GM12878 (cell line): ENCODE measurements at regions not wholly inside any gene's neighbourhood (a gene's known extent, or its start where the extent isn't known, plus 50 kb on each side); places are given as distances from the start of the nearest gene placed in this dataset.

Experiments used
- ATAC-seq: fragments of 200-7000 bp; cut with Tn5 transposase; 3 replicates; pipeline ENCODE4 v1.9.1; 2020; ENCODE audit warnings: mild to moderate bottlenecking, moderate library complexity
- BruUV-seq: library from RNA; stranded (reverse); fragments of 400-500 nt; replicated peaks from 2 replicates; lab custom pipeline; 2021; lab: Mats Ljungman, UMichigan
- CTCF ChIA-PET: fragments of 300-600 bp; sonication (Branson Sonifier 250); formaldehyde crosslinking; extraction: SDS; loops from one replicate; lab custom pipeline; 2021; ENCODE audit warnings: inconsistent platforms; lab: Yijun Ruan, JAX
- POLR2A ChIA-PET: fragments of 350-600 bp; formaldehyde crosslinking; extraction: SDS; loops from one replicate; lab custom pipeline; 2021; ENCODE audit warnings: inconsistent platforms; lab: Charles Lee
- RAD21 ChIA-PET: fragments of 300-600 bp; sonication (Branson Sonifier 250); formaldehyde crosslinking; loops from one replicate; lab custom pipeline; 2023; ENCODE audit warnings: antibody characterized with exemption; ENCODE audit not compliant: unreplicated experiment; lab: Charles Lee
- SMC1A ChIA-PET: fragments of 300-600 bp; sonication (Branson Sonifier 250); formaldehyde crosslinking; loops from one replicate; lab custom pipeline; 2023; ENCODE audit not compliant: unreplicated experiment, uncharacterized antibody; lab: Charles Lee
- DNase-seq: peaks from one replicate; pipeline ENCODE4 v3.0.0-alpha.2; 2011; ENCODE audit warnings: low read depth, low spot score
- FAIRE-seq: peaks from 3 replicates; lab custom pipeline; 2011; peaks lifted over from hg19 to GRCh38; lab: Jason Lieb, UNC
- H2AFZ ChIP-seq: 2 replicates; pipeline ENCODE4 v1.6.0; 2011; ENCODE audit warnings: low read depth, low read length, control low read depth; ENCODE audit not compliant: control insufficient read depth
- H3K27ac ChIP-seq: 2 replicates; pipeline ENCODE4 v1.5.1; 2011; ENCODE audit warnings: control low read depth; ENCODE audit not compliant: control insufficient read depth, insufficient read depth
- H3K27me3 ChIP-seq, 2 experiments: replicated peaks in 1 of 2; 2 replicates each; pipeline versions ENCODE4 v1.6.0 to v1.6.1; 2011; ENCODE audit warnings: low read length in 1 of 2; ENCODE audit not compliant: control insufficient read depth in 2 of 2, insufficient read depth in 2 of 2
- H3K36me3 ChIP-seq, 2 experiments: 2 replicates each; pipeline ENCODE4 v1.5.1; 2011; ENCODE audit warnings: low read length in 1 of 2; ENCODE audit not compliant: control insufficient read depth in 2 of 2, insufficient read depth in 2 of 2
- H3K4me1 ChIP-seq: 2 replicates; pipeline ENCODE4 v1.6.1; 2011; ENCODE audit warnings: mild to moderate bottlenecking, low read length, moderate library complexity, mixed read lengths; ENCODE audit not compliant: control insufficient read depth, insufficient read depth
- H3K4me2 ChIP-seq: 2 replicates; pipeline ENCODE4 v1.6.0; 2011; ENCODE audit warnings: control low read depth; ENCODE audit not compliant: control insufficient read depth, insufficient read depth
- H3K4me3 ChIP-seq: fragments of 200-600 bp; sonication (generic); 2 replicates; pipeline ENCODE4 v1.5.1; 2016
- H3K79me2 ChIP-seq: 2 replicates; pipeline ENCODE4 v1.6.0; 2011; ENCODE audit warnings: low read length; ENCODE audit not compliant: control insufficient read depth, insufficient read depth
- H3K9ac ChIP-seq: 2 replicates; pipeline ENCODE4 v1.8.0; 2011; ENCODE audit warnings: low read length, control low read depth, mixed read lengths; ENCODE audit not compliant: control insufficient read depth, insufficient read depth
- H3K9me3 ChIP-seq: replicated peaks from 3 replicates; pipeline ENCODE4 v1.5.1; 2011; ENCODE audit warnings: mild to moderate bottlenecking, low read length; ENCODE audit not compliant: control insufficient read depth, insufficient read depth
- H4K20me1 ChIP-seq: 2 replicates; pipeline ENCODE4 v1.6.0; 2011; ENCODE audit not compliant: control insufficient read depth, insufficient read depth
- CREM ChIP-seq: IDR thresholded peaks from 2 replicates; pipeline ENCODE4 v1.6.1; 2014; ENCODE audit warnings: antibody characterized with exemption, low read depth
- ETV6 ChIP-seq, 2 experiments: fragments of 450-650 bp in 1 of 2; IDR thresholded peaks in 1 of 2; conservative IDR thresholded peaks in 1 of 2; 2 replicates each; pipeline ENCODE4 v1.6.1; 2014; ENCODE audit warnings: antibody characterized with exemption in 1 of 2, borderline replicate concordance in 1 of 2, low read depth in 1 of 2, mild to moderate bottlenecking in 1 of 2, moderate library complexity in 1 of 2
- FOS ChIP-seq: IDR thresholded peaks from 3 replicates; pipeline ENCODE4 v1.6.1; 2011; ENCODE audit warnings: borderline replicate concordance; ENCODE audit not compliant: insufficient read length; ENCODE audit errors: extremely low read depth
- KDM1A ChIP-seq: fragments of 200-600 bp; sonication (generic); IDR thresholded peaks from 2 replicates; pipeline ENCODE4 v1.6.1; 2016; ENCODE audit warnings: borderline replicate concordance
- KLF5 ChIP-seq: fragments of 450-650 bp; IDR thresholded peaks from 2 replicates; pipeline ENCODE4 v1.6.1; 2014; ENCODE audit warnings: mild to moderate bottlenecking; ENCODE audit not compliant: partially characterized antibody
- POLR2AphosphoS5 ChIP-seq: IDR thresholded peaks from 2 replicates; pipeline ENCODE4 v1.6.1; 2011; ENCODE audit warnings: mild to moderate bottlenecking, low read length, inconsistent platforms
- RFX5 ChIP-seq: IDR thresholded peaks from 2 replicates; pipeline ENCODE4 v1.6.1; 2011; ENCODE audit warnings: low read depth, low read length, improper control_type of control experiment
- SPI1 ChIP-seq: IDR thresholded peaks from 2 replicates; pipeline ENCODE4 v1.6.1; 2011; ENCODE audit warnings: low read depth, mild to moderate bottlenecking, low read length, moderate library complexity, borderline replicate concordance; ENCODE audit not compliant: insufficient read depth
- ZNF24 ChIP-seq: fragments of 450-650 bp; IDR thresholded peaks from 2 replicates; pipeline ENCODE4 v1.6.1; 2017; ENCODE audit warnings: antibody characterized with exemption, mild to moderate bottlenecking
- WGBS: methylation state at CpG from one replicate; pipeline ENCODE4 v1.1.6; 2016; ENCODE audit warnings: low lambda C conversion rate; ENCODE audit not compliant: insufficient replicate concordance, insufficient coverage; ENCODE audit errors: missing lambda C conversion rate; 5-methylcytosine and 5-hydroxymethylcytosine counted together
- in situ Hi-C: fragments of 300-500 bp; cut with MboI; formaldehyde crosslinking; loops from 9 replicates; pipeline ENCODE4 v1.14.3; 2018; ENCODE audit warnings: mixed read lengths
- intact Hi-C: fragments of 100-400 bp; cut with micrococcal nuclease; formaldehyde crosslinking; loops from one replicate; pipeline ENCODE4 v1.14.2; 2022; ENCODE audit not compliant: unreplicated experiment
- TF ChIP-seq, protein P1 (sequence below): fragments of 450-650 bp; IDR thresholded peaks from 2 replicates; pipeline ENCODE4 v1.6.1; 2017; ENCODE audit warnings: low read depth, mild to moderate bottlenecking, moderate library complexity
- TF ChIP-seq, protein P2 (sequence below): fragments of 450-650 bp; IDR thresholded peaks from 2 replicates; pipeline ENCODE4 v1.6.1; 2017; ENCODE audit warnings: mild to moderate bottlenecking, moderate library complexity
- TF ChIP-seq, protein P3 (sequence below): IDR thresholded peaks from 2 replicates; pipeline ENCODE4 v1.6.1; 2011; ENCODE audit warnings: low read depth, mild to moderate bottlenecking, low read length, moderate library complexity, borderline replicate concordance; ENCODE audit errors: extremely low read depth
- TF ChIP-seq, protein P4 (sequence below): IDR thresholded peaks from 2 replicates; pipeline ENCODE4 v1.6.1; 2011; ENCODE audit warnings: low read depth, low read length, improper control_type of control experiment, borderline replicate concordance

DNA sequence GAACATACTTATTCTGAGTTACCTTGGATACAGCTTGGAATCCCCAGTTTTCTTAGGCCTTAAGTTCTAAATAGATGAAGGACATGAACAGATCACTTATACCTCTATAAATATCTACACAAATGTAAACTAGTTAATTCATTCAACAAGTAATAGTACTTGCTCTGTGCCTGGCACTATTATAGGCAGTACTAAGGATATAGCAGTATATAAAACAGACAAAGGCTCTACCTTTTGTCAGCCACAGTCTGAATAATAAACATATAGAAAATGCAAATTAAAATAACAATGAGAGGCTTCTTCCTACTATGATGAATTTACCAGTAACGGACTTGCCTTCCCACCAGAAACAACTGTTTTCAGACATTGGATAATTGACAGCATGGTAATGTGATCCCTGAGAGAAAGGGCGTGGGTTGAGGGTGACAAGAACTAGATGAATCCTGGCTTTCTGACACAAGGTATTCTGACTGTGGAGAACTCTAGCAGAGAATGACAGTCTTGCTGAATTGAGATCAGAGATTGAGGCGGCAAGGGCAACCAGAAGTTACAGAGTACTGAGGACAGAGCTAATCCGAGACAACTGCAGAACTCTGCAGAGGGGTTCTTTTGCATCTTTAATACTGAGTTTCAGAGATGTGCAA lies 170.5 kb downstream of the TANC2 start:
- H3K79me2 ChIP-seq = no peaks in the 10 kb centered on the region
- no peak overlapping the region for H2AFZ ChIP-seq
- CTCF ChIA-PET = interaction anchor here (0.8 to 1.0 kb wide), 2 partner anchors 22 to 271 kb away, joined by 3 to 4 read pairs; no protein-coding TSS in a partner anchor
- in situ Hi-C loops = no loop called here
- ATAC-seq = no peak
- no peaks in the 10 kb centered on the region for H3K27me3 ChIP-seq
- RAD21 ChIA-PET = no interaction called here
- BruUV-seq = no TSS peak
- H3K9ac ChIP-seq = no peak overlapping the region
- no peak overlapping the region for H3K4me3 ChIP-seq
- FAIRE-seq = no peak
- TF ChIP-seq, protein P1, sequence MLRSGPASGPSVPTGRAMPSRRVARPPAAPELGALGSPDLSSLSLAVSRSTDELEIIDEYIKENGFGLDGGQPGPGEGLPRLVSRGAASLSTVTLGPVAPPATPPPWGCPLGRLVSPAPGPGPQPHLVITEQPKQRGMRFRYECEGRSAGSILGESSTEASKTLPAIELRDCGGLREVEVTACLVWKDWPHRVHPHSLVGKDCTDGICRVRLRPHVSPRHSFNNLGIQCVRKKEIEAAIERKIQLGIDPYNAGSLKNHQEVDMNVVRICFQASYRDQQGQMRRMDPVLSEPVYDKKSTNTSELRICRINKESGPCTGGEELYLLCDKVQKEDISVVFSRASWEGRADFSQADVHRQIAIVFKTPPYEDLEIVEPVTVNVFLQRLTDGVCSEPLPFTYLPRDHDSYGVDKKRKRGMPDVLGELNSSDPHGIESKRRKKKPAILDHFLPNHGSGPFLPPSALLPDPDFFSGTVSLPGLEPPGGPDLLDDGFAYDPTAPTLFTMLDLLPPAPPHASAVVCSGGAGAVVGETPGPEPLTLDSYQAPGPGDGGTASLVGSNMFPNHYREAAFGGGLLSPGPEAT = no peak
- TF ChIP-seq ZNF24 = no peak
- no peak for TF ChIP-seq KDM1A
- no peak for TF ChIP-seq RFX5
- TF ChIP-seq, protein P2, sequence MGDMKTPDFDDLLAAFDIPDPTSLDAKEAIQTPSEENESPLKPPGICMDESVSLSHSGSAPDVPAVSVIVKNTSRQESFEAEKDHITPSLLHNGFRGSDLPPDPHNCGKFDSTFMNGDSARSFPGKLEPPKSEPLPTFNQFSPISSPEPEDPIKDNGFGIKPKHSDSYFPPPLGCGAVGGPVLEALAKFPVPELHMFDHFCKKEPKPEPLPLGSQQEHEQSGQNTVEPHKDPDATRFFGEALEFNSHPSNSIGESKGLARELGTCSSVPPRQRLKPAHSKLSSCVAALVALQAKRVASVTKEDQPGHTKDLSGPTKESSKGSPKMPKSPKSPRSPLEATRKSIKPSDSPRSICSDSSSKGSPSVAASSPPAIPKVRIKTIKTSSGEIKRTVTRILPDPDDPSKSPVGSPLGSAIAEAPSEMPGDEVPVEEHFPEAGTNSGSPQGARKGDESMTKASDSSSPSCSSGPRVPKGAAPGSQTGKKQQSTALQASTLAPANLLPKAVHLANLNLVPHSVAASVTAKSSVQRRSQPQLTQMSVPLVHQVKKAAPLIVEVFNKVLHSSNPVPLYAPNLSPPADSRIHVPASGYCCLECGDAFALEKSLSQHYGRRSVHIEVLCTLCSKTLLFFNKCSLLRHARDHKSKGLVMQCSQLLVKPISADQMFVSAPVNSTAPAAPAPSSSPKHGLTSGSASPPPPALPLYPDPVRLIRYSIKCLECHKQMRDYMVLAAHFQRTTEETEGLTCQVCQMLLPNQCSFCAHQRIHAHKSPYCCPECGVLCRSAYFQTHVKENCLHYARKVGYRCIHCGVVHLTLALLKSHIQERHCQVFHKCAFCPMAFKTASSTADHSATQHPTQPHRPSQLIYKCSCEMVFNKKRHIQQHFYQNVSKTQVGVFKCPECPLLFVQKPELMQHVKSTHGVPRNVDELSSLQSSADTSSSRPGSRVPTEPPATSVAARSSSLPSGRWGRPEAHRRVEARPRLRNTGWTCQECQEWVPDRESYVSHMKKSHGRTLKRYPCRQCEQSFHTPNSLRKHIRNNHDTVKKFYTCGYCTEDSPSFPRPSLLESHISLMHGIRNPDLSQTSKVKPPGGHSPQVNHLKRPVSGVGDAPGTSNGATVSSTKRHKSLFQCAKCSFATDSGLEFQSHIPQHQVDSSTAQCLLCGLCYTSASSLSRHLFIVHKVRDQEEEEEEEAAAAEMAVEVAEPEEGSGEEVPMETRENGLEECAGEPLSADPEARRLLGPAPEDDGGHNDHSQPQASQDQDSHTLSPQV = no peak
- no peak for TF ChIP-seq ETV6 (conservative IDR thresholded peaks at IDR 0.05 in 1 of 2, IDR thresholded peaks at IDR 0.05 in 1 of 2; ENCODE audit: borderline replicate concordance in 1 of 2, low read depth in 1 of 2)
- TF ChIP-seq, protein P3, sequence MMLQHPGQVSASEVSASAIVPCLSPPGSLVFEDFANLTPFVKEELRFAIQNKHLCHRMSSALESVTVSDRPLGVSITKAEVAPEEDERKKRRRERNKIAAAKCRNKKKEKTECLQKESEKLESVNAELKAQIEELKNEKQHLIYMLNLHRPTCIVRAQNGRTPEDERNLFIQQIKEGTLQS = no peak
- no peak for TF ChIP-seq POLR2AphosphoS5
- TF ChIP-seq FOS = no peak
- TF ChIP-seq CREM = no peak
- no peak for TF ChIP-seq SPI1
- TF ChIP-seq, protein P4, sequence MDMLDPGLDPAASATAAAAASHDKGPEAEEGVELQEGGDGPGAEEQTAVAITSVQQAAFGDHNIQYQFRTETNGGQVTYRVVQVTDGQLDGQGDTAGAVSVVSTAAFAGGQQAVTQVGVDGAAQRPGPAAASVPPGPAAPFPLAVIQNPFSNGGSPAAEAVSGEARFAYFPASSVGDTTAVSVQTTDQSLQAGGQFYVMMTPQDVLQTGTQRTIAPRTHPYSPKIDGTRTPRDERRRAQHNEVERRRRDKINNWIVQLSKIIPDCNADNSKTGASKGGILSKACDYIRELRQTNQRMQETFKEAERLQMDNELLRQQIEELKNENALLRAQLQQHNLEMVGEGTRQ = no peak
- TF ChIP-seq KLF5 = no peak
- no peaks in the 10 kb centered on the region for H3K4me1 ChIP-seq
- H3K9me3 ChIP-seq = no peaks in the 10 kb centered on the region
- DNase-seq = no peak
- no peak overlapping the region for H3K4me2 ChIP-seq
- 23% methylated on average over 4 of the region's 4 CpGs for WGBS
- intact Hi-C loops = no loop called here
- SMC1A ChIA-PET = interaction anchor here (0.5 kb wide), 1 partner anchor 151 kb away, joined by 4 read pairs; no protein-coding TSS in a partner anchor
- no peaks in the 10 kb centered on the region for H4K20me1 ChIP-seq
- POLR2A ChIA-PET = no interaction called here
- no peaks in the 10 kb centered on the region for H3K36me3 ChIP-seq
- no peak overlapping the region for H3K27ac ChIP-seq
